Psoas muscle (tissue), 7 donors: ENCODE measurements at regions not wholly inside any gene's neighbourhood (a gene's known extent, or its start where the extent isn't known, plus 50 kb on each side); places are given as distances from the start of the nearest gene placed in this dataset.

ENCODE experiments used
- ATAC-seq, 4 donors: fragments of 200-7000 bp; cut with Tn5 transposase; one replicate each; pipeline ENCODE4 v1.9.1; 2020; ENCODE audit warnings: moderate library complexity in 3 of 4, mild to moderate bottlenecking in 2 of 4
- DNase-seq, 2 donors: peaks; one replicate each; pipeline ENCODE4 v3.0.0-alpha.2; 2020
- H3K27ac ChIP-seq: fragments of 200-600 bp; one replicate; pipeline ENCODE4 v1.8.0; 2022
- H3K27me3 ChIP-seq, 3 donors: fragments of 200-600 bp in 1 of 3; one replicate each; pipeline versions ENCODE4 v1.6.1 to v1.8.0; 2013 to 2022; ENCODE audit warnings: low read length in 2 of 3, mild to moderate bottlenecking in 2 of 3, moderate library complexity in 1 of 3; ENCODE audit not compliant: insufficient read depth in 3 of 3
- H3K36me3 ChIP-seq, 2 donors: fragments of 200-600 bp in 1 of 2; one replicate each; pipeline versions ENCODE4 v1.6.1 to v1.8.0; 2013 to 2022; ENCODE audit warnings: low read depth in 1 of 2, mild to moderate bottlenecking in 1 of 2, moderate library complexity in 1 of 2; ENCODE audit not compliant: insufficient read depth in 1 of 2
- H3K4me1 ChIP-seq: fragments of 200-600 bp; one replicate; pipeline ENCODE4 v1.8.0; 2022
- H3K4me3 ChIP-seq: fragments of 200-600 bp; one replicate; pipeline ENCODE4 v1.8.0; 2022; ENCODE audit warnings: mild to moderate bottlenecking
- H3K9me3 ChIP-seq: fragments of 200-600 bp; one replicate; pipeline ENCODE4 v1.8.0; 2022
- WGBS, 3 donors: extraction: QIAGEN DNeasy Blood & Tissue Kit; methylation state at CpG; one replicate each; pipeline versions ENCODE4 v1.1.6 to v1.1.7; 2013; 5-methylcytosine and 5-hydroxymethylcytosine counted together
- intact Hi-C, 2 donors: fragments of 100-400 bp; cut with DNase I; formaldehyde crosslinking; loops; one replicate each; pipeline versions ENCODE4 v1.11.0 to v1.14.2; 2022
- TF ChIP-seq, protein P1 (sequence below): fragments of 200-600 bp; IDR thresholded peaks from one replicate; pipeline ENCODE4 v1.8.0; 2022; ENCODE audit warnings: antibody characterized with exemption
- donor health status: healthy with polysubstance abuse.
- donor health status: DM: no; HTN: no; CAD: no; lungs with moderate emphysema.
- donor health status: Bipolar disorder and iron deficiency.
- donor health status: healthy.
- donor health status: DM: yes; HTN: yes; CAD: no.
- donor health status: DM: no; HTN: no; CAD: no.
- donor health status: DM: yes; HTN: yes; CAD: no.

DNA sequence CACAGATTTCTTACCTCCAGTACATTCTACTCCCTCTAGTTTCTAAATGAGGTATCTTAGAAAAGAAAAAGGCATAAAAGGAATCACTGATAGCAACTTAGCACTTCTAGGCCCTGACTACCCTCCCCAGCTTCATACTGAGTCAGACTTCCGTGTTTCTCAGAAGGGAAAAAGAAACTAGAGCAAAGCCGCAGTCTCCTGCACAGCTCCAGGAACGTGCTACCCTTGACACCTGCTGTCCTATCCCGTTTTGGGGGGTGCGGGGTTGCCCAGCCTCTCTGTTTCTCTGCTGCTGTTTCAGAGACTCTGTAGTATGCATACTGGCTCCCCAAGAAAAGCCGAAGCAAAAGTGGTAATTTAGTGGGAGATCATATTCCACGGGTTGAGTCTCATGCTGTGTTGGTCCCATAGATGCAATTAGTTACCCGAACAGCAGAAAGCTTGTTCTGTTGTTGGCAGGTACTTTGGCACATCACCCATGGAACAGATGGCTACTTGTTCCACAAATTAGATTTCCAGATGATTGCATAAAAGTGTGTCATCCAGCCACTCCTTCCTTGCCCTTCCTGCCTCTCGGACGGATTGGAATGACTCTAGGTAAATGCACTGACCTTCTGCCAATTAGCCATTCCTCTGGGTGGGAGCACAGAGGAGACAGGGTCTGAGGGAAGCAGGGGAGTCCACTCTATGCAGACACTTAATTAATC is 438.1 kb downstream of the FUT8 start:
- 29 to 49% (median 31%) methylated on average over 10 of the region's 10 CpGs for WGBS, 3 donors
- intact Hi-C loops, result no loop called here
- TF ChIP-seq, protein P1, sequence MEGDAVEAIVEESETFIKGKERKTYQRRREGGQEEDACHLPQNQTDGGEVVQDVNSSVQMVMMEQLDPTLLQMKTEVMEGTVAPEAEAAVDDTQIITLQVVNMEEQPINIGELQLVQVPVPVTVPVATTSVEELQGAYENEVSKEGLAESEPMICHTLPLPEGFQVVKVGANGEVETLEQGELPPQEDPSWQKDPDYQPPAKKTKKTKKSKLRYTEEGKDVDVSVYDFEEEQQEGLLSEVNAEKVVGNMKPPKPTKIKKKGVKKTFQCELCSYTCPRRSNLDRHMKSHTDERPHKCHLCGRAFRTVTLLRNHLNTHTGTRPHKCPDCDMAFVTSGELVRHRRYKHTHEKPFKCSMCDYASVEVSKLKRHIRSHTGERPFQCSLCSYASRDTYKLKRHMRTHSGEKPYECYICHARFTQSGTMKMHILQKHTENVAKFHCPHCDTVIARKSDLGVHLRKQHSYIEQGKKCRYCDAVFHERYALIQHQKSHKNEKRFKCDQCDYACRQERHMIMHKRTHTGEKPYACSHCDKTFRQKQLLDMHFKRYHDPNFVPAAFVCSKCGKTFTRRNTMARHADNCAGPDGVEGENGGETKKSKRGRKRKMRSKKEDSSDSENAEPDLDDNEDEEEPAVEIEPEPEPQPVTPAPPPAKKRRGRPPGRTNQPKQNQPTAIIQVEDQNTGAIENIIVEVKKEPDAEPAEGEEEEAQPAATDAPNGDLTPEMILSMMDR, result no peak

DNA sequence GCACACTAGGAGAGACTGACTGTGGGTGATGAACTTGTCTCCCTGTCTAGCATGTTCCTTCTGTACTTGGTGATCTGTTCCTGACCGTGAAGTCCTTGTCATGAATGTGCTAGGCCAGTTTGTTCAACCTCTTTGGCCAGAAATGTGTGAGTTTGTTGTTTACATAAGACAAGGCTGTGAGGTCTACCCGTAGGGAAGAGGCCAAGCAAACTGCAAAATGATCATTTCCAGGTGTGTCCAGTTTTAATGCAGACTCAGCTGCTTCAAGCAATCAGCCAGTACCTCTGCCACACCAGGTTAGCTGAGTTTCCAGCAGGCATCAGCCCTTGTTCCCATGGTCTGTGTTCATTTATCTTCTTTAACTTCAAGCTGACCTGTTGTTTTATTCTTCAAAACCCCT is 440.2 kb downstream of the FUT8 start:
- H3K4me1 ChIP-seq, result no peaks in the 10 kb centered on the region
- TF ChIP-seq, protein P1, result no peak
- H3K4me3 ChIP-seq, result no peak overlapping the region
- ATAC-seq (no peak), DNase-seq (no peak)
- H3K27ac ChIP-seq, result no peak overlapping the region
- whole genome bisulfite sequencing, 3 donors, result 22 to 36% (median 33%) methylated on average over 2 of the region's 2 CpGs
- intact Hi-C loops, result no loop called here
- no peaks in the 10 kb centered on the region for H3K27me3 ChIP-seq
- no peaks in the 10 kb centered on the region for H3K36me3 ChIP-seq
- no peaks in the 10 kb centered on the region for H3K9me3 ChIP-seq

More for the DNA sequence above, 438.1 kb downstream of the FUT8 start:
- Histone ChIP-seq H3K27me3 (no peaks in the 10 kb centered on the region), H3K27ac (no peak overlapping the region), H3K4me3 (no peak overlapping the region), H3K9me3 (no peaks in the 10 kb centered on the region), H3K36me3 (no peaks in the 10 kb centered on the region), H3K4me1 (no peaks in the 10 kb centered on the region)
- DNase-seq (no peak), ATAC-seq (no peak)

DNA sequence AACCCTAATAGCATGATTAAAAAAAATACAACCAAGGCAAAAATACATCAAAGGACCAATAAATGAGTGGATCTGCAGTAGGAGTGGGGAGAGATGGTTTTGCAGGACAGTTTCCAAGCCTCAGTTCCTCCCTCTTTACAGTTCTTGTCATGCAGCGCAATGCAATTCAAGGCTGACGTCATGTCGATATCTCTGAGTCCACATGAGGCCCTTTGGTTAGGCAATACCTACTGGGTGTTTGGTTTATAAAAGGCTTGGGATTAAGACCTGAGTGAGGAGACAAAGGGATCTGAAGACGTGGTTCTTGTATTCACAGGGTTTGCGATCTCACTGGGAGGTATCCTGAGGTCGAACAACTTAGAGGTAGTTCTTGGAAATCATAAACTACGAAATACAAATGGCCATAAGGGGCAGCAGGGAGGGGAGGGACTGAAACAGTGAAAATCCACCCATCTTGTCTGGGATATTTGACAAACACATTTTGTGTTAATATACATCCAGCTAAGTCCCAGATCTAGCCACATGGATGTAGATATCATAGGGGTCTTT is 441.0 kb downstream of the FUT8 start:
- TF ChIP-seq, protein P1, result no peak
- H3K36me3 ChIP-seq, result no peaks in the 10 kb centered on the region
- H3K9me3 ChIP-seq, result no peaks in the 10 kb centered on the region
- 77 to 84% (median 79%) methylated on average over 7 of the region's 7 CpGs for WGBS, 3 donors
- no peak overlapping the region for H3K4me3 ChIP-seq
- no peaks in the 10 kb centered on the region for H3K4me1 ChIP-seq
- no peak overlapping the region for H3K27ac ChIP-seq
- no peak for ATAC-seq
- H3K27me3 ChIP-seq, result no peaks in the 10 kb centered on the region
- intact Hi-C loops, result no loop called here
- no peak for DNase-seq

DNA sequence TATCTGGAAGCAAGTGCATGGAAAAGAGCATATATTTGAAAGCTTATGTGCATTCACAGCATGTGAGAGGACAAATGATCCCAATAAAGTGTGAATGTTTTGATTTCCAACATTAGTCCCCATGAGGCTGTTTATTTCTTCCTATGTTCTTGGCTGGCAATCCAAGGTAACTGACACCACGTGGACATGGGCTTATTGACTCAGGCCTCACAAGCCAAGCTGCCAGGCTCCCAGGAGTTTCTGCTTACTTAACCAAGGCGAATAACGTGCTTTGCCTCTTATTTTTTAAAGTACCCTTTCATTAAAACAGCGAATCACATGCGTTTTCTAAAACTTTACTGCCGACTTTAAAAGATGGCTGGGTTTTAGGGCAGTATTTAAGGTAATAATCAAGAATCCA is 441.7 kb downstream of the FUT8 start:
- no peak for ATAC-seq
- no peaks in the 10 kb centered on the region for H3K4me1 ChIP-seq
- no peak overlapping the region for H3K4me3 ChIP-seq
- no peak for DNase-seq
- intact Hi-C loops, result no loop called here
- WGBS, 3 donors, result 64 to 75% (median 66%) methylated on average over 6 of the region's 6 CpGs
- no peaks in the 10 kb centered on the region for H3K36me3 ChIP-seq
- TF ChIP-seq, protein P1, result no peak
- no peaks in the 10 kb centered on the region for H3K9me3 ChIP-seq
- H3K27me3 ChIP-seq, result no peaks in the 10 kb centered on the region
- H3K27ac ChIP-seq, result no peak overlapping the region
